SK-N-SH treated with all-trans-retinoic acid at 6 μM for 48 hours (cell line): ENCODE measurements at regions not wholly inside any gene's neighbourhood (a gene's known extent, or its start where the extent isn't known, plus 50 kb on each side); places are given as distances from the start of the nearest gene placed in this dataset.

Experiments
- ARNTL ChIP-seq: fragments of 450-650 bp; formaldehyde crosslinking; IDR thresholded peaks from 2 replicates; pipeline ENCODE4 v1.5.0; 2020; ENCODE audit warnings: low read depth, mild to moderate bottlenecking, moderate library complexity, borderline replicate concordance
- OSR1 ChIP-seq: fragments of 250-450 bp; sonication (Bioruptor Pico); IDR thresholded peaks from 2 replicates; pipeline ENCODE4 v1.8.0; 2022; ENCODE audit warnings: moderate library complexity, mild to moderate bottlenecking, inconsistent platforms
- PATZ1 ChIP-seq: fragments of 250-450 bp; sonication (Bioruptor Pico); IDR thresholded peaks from 2 replicates; pipeline ENCODE4 v1.8.0; 2020; ENCODE audit warnings: mild to moderate bottlenecking, moderate library complexity, borderline replicate concordance
- TSHZ2 ChIP-seq: fragments of 250-450 bp; sonication (Bioruptor Pico); IDR thresholded peaks from 2 replicates; pipeline ENCODE4 v1.5.0; 2020; ENCODE audit warnings: mild to moderate bottlenecking, moderate library complexity
- ZFP3 ChIP-seq: fragments of 250-450 bp; sonication (Bioruptor Pico); IDR thresholded peaks from 2 replicates; pipeline ENCODE4 v1.5.0; 2020; ENCODE audit warnings: mild to moderate bottlenecking, moderate library complexity

- TF ChIP-seq TSHZ2 (CRISPR knock-in tag) (no peak), ZFP3 (CRISPR knock-in tag) (no peak), PATZ1 (CRISPR knock-in tag) (no peak), OSR1 (CRISPR knock-in tag) (no peak), ARNTL (no peak)
These were observed 328.7 kb upstream of the NT5E start for GRCh38 chr6:85121158-85121557.
